KMS-11 (cell line): ENCODE measurements at regions not wholly inside any gene's neighbourhood (a gene's known extent, or its start where the extent isn't known, plus 50 kb on each side); places are given as distances from the start of the nearest gene placed in this dataset.

Source experiments
- H2AFZ ChIP-seq: fragments of 200-600 bp; sonication (generic); 2 replicates; pipeline ENCODE4 v1.6.1; 2016; ENCODE audit warnings: antibody characterized with exemption, mixed run types, low read depth
- H3K27ac ChIP-seq: fragments of 200-600 bp; sonication (generic); 2 replicates; pipeline ENCODE4 v1.6.1; 2016; ENCODE audit warnings: mild to moderate bottlenecking, mixed run types
- H3K27me3 ChIP-seq: fragments of 200-600 bp; sonication (generic); 2 replicates; pipeline ENCODE4 v1.6.1; 2017; ENCODE audit warnings: mild to moderate bottlenecking, low read depth, mixed run types, moderate library complexity; ENCODE audit not compliant: insufficient read depth
- H3K36me3 ChIP-seq: fragments of 200-600 bp; sonication (generic); 2 replicates; pipeline ENCODE4 v1.6.1; 2017; ENCODE audit warnings: mild to moderate bottlenecking, mixed run types; ENCODE audit not compliant: insufficient read depth
- H3K4me1 ChIP-seq: fragments of 200-600 bp; sonication (generic); 2 replicates; pipeline ENCODE4 v1.6.1; 2016; ENCODE audit warnings: mild to moderate bottlenecking, low read depth, mixed run types; ENCODE audit not compliant: poor library complexity, severe bottlenecking
- H3K4me2 ChIP-seq: fragments of 200-600 bp; sonication (generic); 2 replicates; pipeline ENCODE4 v1.7.0; 2016; ENCODE audit warnings: mild to moderate bottlenecking, mixed run types
- H3K4me3 ChIP-seq: fragments of 200-600 bp; sonication (generic); IDR thresholded peaks from 2 replicates; pipeline ENCODE4 v1.6.1; 2017; ENCODE audit warnings: low read depth, low read length, mixed read lengths; ENCODE audit not compliant: insufficient read depth
- H3K79me2 ChIP-seq: fragments of 200-600 bp; sonication (generic); 2 replicates; pipeline ENCODE4 v1.6.1; 2016; ENCODE audit warnings: low read depth, mixed run types; ENCODE audit not compliant: insufficient read depth
- H3K9ac ChIP-seq: fragments of 200-600 bp; sonication (generic); 2 replicates; pipeline ENCODE4 v1.6.1; 2016; ENCODE audit warnings: mild to moderate bottlenecking, mixed run types
- H4K20me1 ChIP-seq: fragments of 200-600 bp; sonication (generic); 2 replicates; pipeline ENCODE4 v1.6.1; 2016; ENCODE audit warnings: mild to moderate bottlenecking, mixed run types; ENCODE audit not compliant: insufficient read depth
- CTCF ChIP-seq: fragments of 200-600 bp; sonication (generic); conservative IDR thresholded peaks from 2 replicates; pipeline ENCODE4 v1.6.1; 2017; ENCODE audit warnings: low read depth, mild to moderate bottlenecking, antibody characterized with exemption, low read length, moderate library complexity, mixed read lengths

DNA sequence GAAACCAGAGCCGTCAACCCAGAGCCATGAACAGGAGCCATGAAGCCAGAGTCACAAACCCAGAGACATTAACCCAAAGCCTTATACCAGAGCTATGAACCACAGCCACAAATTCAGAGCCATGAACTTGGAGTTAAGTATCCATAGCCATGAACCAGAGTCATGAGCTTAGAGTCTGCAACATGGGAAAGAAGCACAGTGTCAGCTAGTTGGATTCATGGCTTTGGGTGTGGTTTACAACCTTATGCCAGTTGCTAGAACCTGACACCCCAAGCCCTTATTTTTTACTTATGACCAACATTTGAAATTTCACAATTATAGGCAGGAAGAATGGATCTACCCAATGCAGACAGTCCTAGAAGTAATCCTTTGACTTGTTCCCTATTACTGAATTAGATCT is 128.9 kb upstream of the FAM78B start:
- TF ChIP-seq CTCF = no peak

DNA sequence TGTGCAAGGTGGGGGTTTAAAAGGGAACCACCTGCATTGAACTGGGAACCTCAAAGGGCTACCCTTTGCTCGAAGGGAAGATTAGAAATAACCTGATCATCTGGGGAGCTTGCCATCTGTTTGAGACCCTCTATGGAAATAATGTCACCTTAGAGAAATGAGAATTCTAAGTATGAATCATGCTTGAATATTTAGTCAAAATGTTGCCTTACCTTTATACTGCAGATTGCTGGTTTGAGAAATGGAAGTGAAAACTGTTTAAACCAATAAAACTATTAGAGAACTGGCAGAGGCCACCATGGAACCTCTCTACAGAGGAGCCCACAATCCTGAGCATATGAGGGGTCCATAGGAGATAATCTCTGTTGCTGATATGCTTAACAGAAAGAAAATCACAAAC is 131.2 kb upstream of the FAM78B start:
- no peak overlapping the region for H3K4me3 ChIP-seq
- H3K4me2 ChIP-seq = no peak overlapping the region
- TF ChIP-seq CTCF = no peak
- no peak overlapping the region for H2AFZ ChIP-seq
- H4K20me1 ChIP-seq = no peaks in the 10 kb centered on the region
- no peaks in the 10 kb centered on the region for H3K27me3 ChIP-seq
- no peak overlapping the region for H3K9ac ChIP-seq
- no peaks in the 10 kb centered on the region for H3K4me1 ChIP-seq
- H3K36me3 ChIP-seq = no peaks in the 10 kb centered on the region
- H3K27ac ChIP-seq = no peak overlapping the region
- no peaks in the 10 kb centered on the region for H3K79me2 ChIP-seq

More for the DNA sequence above, 128.9 kb upstream of the FAM78B start:
- Histone ChIP-seq H3K79me2 (no peaks in the 10 kb centered on the region), H3K9ac (no peak overlapping the region), H3K4me3 (no peak overlapping the region), H2AFZ (no peak overlapping the region), H3K27ac (no peak overlapping the region), H3K27me3 (no peaks in the 10 kb centered on the region), H3K4me2 (no peak overlapping the region), H3K4me1 (no peaks in the 10 kb centered on the region), H4K20me1 (no peaks in the 10 kb centered on the region), H3K36me3 (no peaks in the 10 kb centered on the region)

DNA sequence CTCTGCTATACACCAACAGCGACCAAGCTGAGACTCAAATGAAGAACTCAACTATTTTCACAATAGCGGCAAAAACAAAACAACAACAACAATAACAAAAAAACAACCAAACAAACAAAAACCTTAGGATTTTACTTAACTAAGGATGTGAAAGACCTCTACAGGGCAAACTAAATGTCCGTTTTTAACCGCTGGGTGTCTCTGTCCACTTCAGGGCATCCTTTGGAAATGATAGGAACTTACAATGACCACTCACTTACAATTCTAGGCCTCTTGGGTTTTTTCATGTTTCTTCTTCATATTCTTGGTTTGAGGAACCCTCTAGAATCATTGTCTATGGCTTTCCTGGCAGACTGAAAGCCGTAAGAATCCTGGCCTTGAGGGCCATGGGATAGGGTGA is 134.0 kb upstream of the FAM78B start:
- TF ChIP-seq CTCF = no peak
- H3K9ac ChIP-seq = no peak overlapping the region

DNA sequence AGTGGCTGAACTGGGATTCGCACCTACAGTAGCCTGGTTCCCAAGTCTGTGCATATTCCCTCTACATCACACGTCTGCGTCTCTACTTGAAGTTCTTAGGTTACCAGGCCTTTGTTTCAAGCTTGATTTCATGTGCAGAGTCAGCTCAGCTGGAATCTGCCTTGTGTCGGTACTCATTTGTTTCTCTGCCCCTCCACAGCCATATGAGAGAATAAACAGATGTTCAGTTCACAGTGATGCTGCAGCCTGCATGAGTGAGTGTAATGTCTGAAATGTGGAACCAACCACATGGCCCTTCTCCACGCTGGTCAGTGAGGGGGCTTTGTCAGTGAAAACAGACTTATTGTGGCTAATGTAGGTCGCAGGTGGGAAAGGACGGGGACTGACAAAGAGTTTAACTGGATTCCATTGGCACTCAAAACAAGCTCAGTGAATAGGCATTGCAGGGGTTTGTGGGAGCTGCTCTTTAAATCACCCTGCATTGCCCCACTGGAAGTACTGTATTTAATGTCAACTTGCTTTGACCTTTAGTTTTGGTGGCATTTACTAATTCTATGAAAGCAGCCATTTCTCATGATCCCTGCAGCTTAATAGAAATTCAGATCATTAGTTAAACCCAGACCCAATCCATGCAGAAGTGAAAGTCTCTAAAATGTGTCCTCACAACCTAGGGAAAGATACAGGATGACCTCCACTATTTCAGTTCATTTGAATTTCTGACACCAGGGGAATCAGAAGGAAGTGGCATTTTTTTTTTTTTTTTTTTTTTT is 136.4 kb upstream of the FAM78B start:
- H3K27ac ChIP-seq = no peak overlapping the region
- no peaks in the 10 kb centered on the region for H3K27me3 ChIP-seq
- no peaks in the 10 kb centered on the region for H4K20me1 ChIP-seq
- no peak for TF ChIP-seq CTCF
- H3K4me1 ChIP-seq = no peaks in the 10 kb centered on the region
- no peak overlapping the region for H3K4me3 ChIP-seq
- no peak overlapping the region for H2AFZ ChIP-seq
- H3K4me2 ChIP-seq = no peak overlapping the region
- no peaks in the 10 kb centered on the region for H3K36me3 ChIP-seq
- H3K9ac ChIP-seq = no peak overlapping the region
- H3K79me2 ChIP-seq = no peaks in the 10 kb centered on the region

More for the DNA sequence above, 134.0 kb upstream of the FAM78B start:
- Histone ChIP-seq H3K4me3 (no peak overlapping the region), H3K27ac (no peak overlapping the region), H2AFZ (no peak overlapping the region), H3K79me2 (no peaks in the 10 kb centered on the region), H3K27me3 (no peaks in the 10 kb centered on the region), H3K36me3 (no peaks in the 10 kb centered on the region), H3K4me1 (no peaks in the 10 kb centered on the region), H4K20me1 (no peaks in the 10 kb centered on the region), H3K4me2 (no peak overlapping the region)
